Lower leg skin (tissue), 4 donors: ENCODE measurements at regions not wholly inside any gene's neighbourhood (a gene's known extent, or its start where the extent isn't known, plus 50 kb on each side); places are given as distances from the start of the nearest gene placed in this dataset.

Experiments
- DNase-seq, 2 donors: peaks; one replicate each; pipeline ENCODE4 v3.0.0-alpha.2; 2019; ENCODE audit warnings: low spot score in 2 of 2
- H3K4me3 ChIP-seq: fragments of 200-600 bp; sonication (generic); 2 replicates; pipeline ENCODE4 v1.5.1; 2017; ENCODE audit warnings: mild to moderate bottlenecking, low read depth; ENCODE audit not compliant: poor library complexity, severe bottlenecking
- CTCF ChIP-seq, 3 donors: fragments of 450-650 bp; IDR thresholded peaks; one replicate each; pipeline ENCODE4 v1.5.1; 2016; ENCODE audit warnings: antibody characterized with exemption in 3 of 3, mild to moderate bottlenecking in 3 of 3, moderate library complexity in 2 of 3
- POLR2A ChIP-seq, 2 donors: fragments of 450-650 bp; IDR thresholded peaks; one replicate each; pipeline ENCODE4 v1.6.1; 2016 to 2017; ENCODE audit warnings: antibody characterized with exemption in 2 of 2, mild to moderate bottlenecking in 1 of 2, moderate library complexity in 1 of 2
- WGBS, 2 donors: methylation state at CpG; one replicate each; pipeline ENCODE4 v1.1.5; 2018; 5-methylcytosine and 5-hydroxymethylcytosine counted together
- intact Hi-C: fragments of 100-400 bp; cut with DNase I; formaldehyde crosslinking; loops from one replicate; pipeline ENCODE4 v1.15.0; 2023; ENCODE audit warnings: low total_unique reads

GRCh38 chr2:83725735-83726134, 733.3 kb downstream of the SUCLG1 start:
- no peak for TF ChIP-seq CTCF (IDR thresholded peaks at IDR 0.05)
- no peak overlapping the region for H3K4me3 ChIP-seq
- no peak for DNase-seq
- intact Hi-C loops, result no loop called here

DNA sequence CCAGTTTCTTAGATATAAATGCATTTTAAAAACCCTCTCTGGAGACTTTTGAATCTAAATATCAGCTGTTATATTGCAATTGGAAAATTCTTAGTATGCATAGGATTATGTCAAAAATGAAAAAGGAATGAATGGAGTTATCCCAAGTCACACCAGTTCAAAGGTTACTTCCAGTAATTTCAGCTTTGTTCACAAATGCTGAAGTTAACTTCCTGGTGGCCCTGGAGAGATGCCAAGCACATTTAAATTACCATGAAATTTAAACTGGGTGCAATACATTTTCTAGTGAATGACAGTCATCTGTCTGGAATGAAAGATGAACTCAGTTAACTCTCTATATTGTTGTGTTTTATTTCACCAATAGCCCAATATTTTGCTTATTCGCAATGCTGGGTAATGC, 753.9 kb downstream of the SUCLG1 start:
- no peak for DNase-seq
- TF ChIP-seq POLR2A (IDR thresholded peaks at IDR 0.05) (no peak), CTCF (IDR thresholded peaks at IDR 0.05) (no peak)
- intact Hi-C loops, result no loop called here
- H3K4me3 ChIP-seq, result no peak overlapping the region
- 90 to 91% methylated on average over 1 of the region's 1 CpG for WGBS, 2 donors

GRCh38 chr2:83703598-83703997, 755.5 kb downstream of the SUCLG1 start:
- H3K4me3 ChIP-seq, result no peak overlapping the region
- DNase-seq, result no peak
- TF ChIP-seq POLR2A (IDR thresholded peaks at IDR 0.05), result no peak
- TF ChIP-seq CTCF (IDR thresholded peaks at IDR 0.05), result no peak
- 61 to 62% methylated on average over 1 of the region's 1 CpG for WGBS, 2 donors
- intact Hi-C loops, result no loop called here

GRCh38 chr2:83696838-83697237, 762.2 kb downstream of the SUCLG1 start:
- intact Hi-C loops, result no loop called here
- 48 to 55% methylated on average over 4 of the region's 4 CpGs for WGBS, 2 donors
- DNase-seq, result no peak
- H3K4me3 ChIP-seq, result no peak overlapping the region
- TF ChIP-seq CTCF (IDR thresholded peaks at IDR 0.05), result no peak
- TF ChIP-seq POLR2A (IDR thresholded peaks at IDR 0.05), result no peak

DNA sequence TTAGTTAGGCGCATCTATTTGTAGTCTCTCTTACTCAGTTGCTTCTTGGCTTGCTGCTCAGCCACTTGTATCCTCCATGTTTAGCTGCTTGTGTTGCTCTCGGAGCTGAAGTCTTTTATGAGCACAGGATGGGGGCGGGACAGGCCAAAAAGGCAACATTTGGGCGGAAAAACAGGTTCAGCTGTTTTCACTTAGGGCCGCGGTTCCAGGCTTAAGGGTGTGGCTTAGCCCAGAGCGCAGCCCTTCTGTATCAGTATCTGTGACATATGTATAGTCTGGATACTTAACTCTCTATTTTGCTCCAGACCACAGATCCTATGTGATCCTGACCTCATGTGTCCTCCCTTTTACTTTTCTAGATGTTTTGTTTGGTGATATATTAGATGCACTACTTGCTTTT, 763.5 kb downstream of the SUCLG1 start:
- intact Hi-C loops, result no loop called here
- TF ChIP-seq POLR2A (IDR thresholded peaks at IDR 0.05) (no peak), CTCF (IDR thresholded peaks at IDR 0.05) (no peak)
- DNase-seq, result no peak
- H3K4me3 ChIP-seq, result no peak overlapping the region
- WGBS, 2 donors, result 49% methylated on average over 7 of the region's 7 CpGs

DNA sequence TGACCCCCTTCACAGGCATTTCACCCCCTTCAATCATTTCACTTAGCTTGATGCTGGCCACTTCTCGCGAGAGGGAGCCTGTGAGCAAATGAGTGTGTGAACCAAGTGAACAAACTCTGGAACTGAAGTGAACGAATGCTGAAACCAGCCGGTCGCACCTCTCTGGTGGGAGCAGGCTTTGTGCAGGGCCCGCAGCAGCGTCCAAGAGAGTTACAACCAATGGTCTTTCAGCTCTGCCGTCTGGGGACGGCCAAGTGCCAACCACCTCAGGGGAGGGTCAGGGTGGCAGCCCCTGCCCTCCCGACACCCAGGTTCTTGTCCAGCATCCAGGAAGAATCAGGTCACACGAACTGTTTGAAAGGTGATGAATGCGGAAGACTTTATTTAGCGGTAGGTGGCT, 764.0 kb downstream of the SUCLG1 start:
- intact Hi-C loops, result no loop called here
- TF ChIP-seq POLR2A (IDR thresholded peaks at IDR 0.05) (no peak), CTCF (IDR thresholded peaks at IDR 0.05) (no peak)
- 89 to 90% methylated on average over 13 of the region's 13 CpGs for WGBS, 2 donors
- no peak for DNase-seq
- no peak overlapping the region for H3K4me3 ChIP-seq
